PFSK-1 (cell line): ENCODE measurements at regions not wholly inside any gene's neighbourhood (a gene's known extent, or its start where the extent isn't known, plus 50 kb on each side); places are given as distances from the start of the nearest gene placed in this dataset.

Source experiments
- FOXP2 ChIP-seq: optimal IDR thresholded peaks from 2 replicates; pipeline ENCODE3; 2011; ENCODE audit warnings: borderline replicate concordance, control low read depth, inconsistent platforms; ENCODE audit not compliant: insufficient read depth; ENCODE audit errors: extremely low read length, extremely low read depth
- POLR2AphosphoS5 ChIP-seq: IDR thresholded peaks from 2 replicates; pipeline ENCODE4 v1.6.1; 2012; ENCODE audit warnings: low read depth, mild to moderate bottlenecking, control low read depth, low read length, moderate library complexity
- REST ChIP-seq, 2 experiments: IDR thresholded peaks; 2 replicates each; pipeline versions ENCODE4 v1.6.1 to v1.8.0; 2011 to 2012; ENCODE audit warnings: low read depth in 2 of 2, low read length in 2 of 2, control low read depth in 1 of 2, inconsistent platforms in 1 of 2, mild to moderate bottlenecking in 1 of 2, moderate library complexity in 1 of 2; ENCODE audit not compliant: insufficient read depth in 1 of 2
- SIN3A ChIP-seq: IDR thresholded peaks from 2 replicates; pipeline ENCODE4 v1.6.1; 2012; ENCODE audit warnings: mild to moderate bottlenecking, low read length, moderate library complexity, borderline replicate concordance; ENCODE audit not compliant: insufficient read depth
- TAF1 ChIP-seq: IDR thresholded peaks from 2 replicates; pipeline ENCODE4 v1.6.1; 2012; ENCODE audit warnings: low read length, control low read depth, borderline replicate concordance; ENCODE audit not compliant: insufficient read depth

GRCh38 chr5:164076556-164076955 lies 571.1 kb downstream of the MAT2B start:
- no peak for TF ChIP-seq SIN3A
- TF ChIP-seq REST (IDR thresholded peaks at IDR 0.05; ENCODE audit: insufficient read depth in 1 of 2, low read depth in 2 of 2, low read length in 2 of 2): no peak
- no peak for TF ChIP-seq TAF1
- TF ChIP-seq FOXP2: no peak
- no peak for TF ChIP-seq POLR2AphosphoS5

GRCh38 chr5:164090358-164090757 lies 584.9 kb downstream of the MAT2B start:
- no peak for TF ChIP-seq TAF1
- no peak for TF ChIP-seq SIN3A
- TF ChIP-seq REST (IDR thresholded peaks at IDR 0.05; ENCODE audit: insufficient read depth in 1 of 2, low read depth in 2 of 2, low read length in 2 of 2): no peak
- no peak for TF ChIP-seq FOXP2
- no peak for TF ChIP-seq POLR2AphosphoS5

- no peak for TF ChIP-seq FOXP2
- TF ChIP-seq SIN3A: no peak
- TF ChIP-seq REST (IDR thresholded peaks at IDR 0.05; ENCODE audit: insufficient read depth in 1 of 2, low read depth in 2 of 2, low read length in 2 of 2): no peak
- TF ChIP-seq TAF1: no peak
- TF ChIP-seq POLR2AphosphoS5: no peak
Observed at GRCh38 chr5:164091836-164092235, 586.4 kb downstream of the MAT2B start.

DNA sequence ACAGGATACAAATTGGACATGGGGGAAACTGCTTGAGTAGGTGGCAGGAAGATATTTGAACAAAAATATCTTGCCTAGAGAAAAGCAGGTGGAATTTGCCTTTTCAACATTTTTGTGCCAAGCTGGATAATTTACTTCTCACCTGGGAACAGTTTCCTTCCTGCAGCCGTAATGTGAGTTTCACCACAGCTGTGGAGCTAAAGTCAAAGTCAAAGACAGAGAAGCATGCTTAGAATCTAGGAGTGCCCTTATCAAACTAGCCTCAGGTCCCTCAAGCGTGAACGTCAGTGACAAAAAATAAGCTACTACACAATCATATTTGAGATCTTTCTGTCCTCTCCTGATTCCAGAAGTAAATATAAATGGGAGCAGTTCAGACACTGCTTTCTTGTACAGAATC lies 588.9 kb downstream of the MAT2B start:
- no peak for TF ChIP-seq SIN3A
- no peak for TF ChIP-seq POLR2AphosphoS5
- no peak for TF ChIP-seq FOXP2
- TF ChIP-seq REST (IDR thresholded peaks at IDR 0.05; ENCODE audit: insufficient read depth in 1 of 2, low read depth in 2 of 2, low read length in 2 of 2): no peak
- no peak for TF ChIP-seq TAF1

- no peak for TF ChIP-seq POLR2AphosphoS5
- no peak for TF ChIP-seq SIN3A
- no peak for TF ChIP-seq REST (IDR thresholded peaks at IDR 0.05; ENCODE audit: insufficient read depth in 1 of 2, low read depth in 2 of 2, low read length in 2 of 2)
- TF ChIP-seq TAF1: no peak
- no peak for TF ChIP-seq FOXP2
Observed at GRCh38 chr5:164097749-164098148, 592.3 kb downstream of the MAT2B start.
